Mammary epithelial cell (primary cell): ENCODE measurements at regions not wholly inside any gene's neighbourhood (a gene's known extent, or its start where the extent isn't known, plus 50 kb on each side); places are given as distances from the start of the nearest gene placed in this dataset.

Experiments used
- EZH2 ChIP-seq: IDR thresholded peaks from 2 replicates; pipeline ENCODE4 v1.6.1; 2012; ENCODE audit warnings: low read length, inconsistent platforms, borderline replicate concordance
- TF ChIP-seq, protein P1 (sequence below), 2 donors: IDR thresholded peaks in 1 of 2; conservative IDR thresholded peaks in 1 of 2; 2 replicates each; pipeline ENCODE4 v1.5.1; 2011 to 2012; ENCODE audit warnings: inconsistent platforms in 2 of 2, low read length in 2 of 2, mild to moderate bottlenecking in 2 of 2, control low read depth in 1 of 2, low read depth in 1 of 2; ENCODE audit not compliant: insufficient read depth in 1 of 2; ENCODE audit errors: extremely low read depth in 1 of 2

DNA sequence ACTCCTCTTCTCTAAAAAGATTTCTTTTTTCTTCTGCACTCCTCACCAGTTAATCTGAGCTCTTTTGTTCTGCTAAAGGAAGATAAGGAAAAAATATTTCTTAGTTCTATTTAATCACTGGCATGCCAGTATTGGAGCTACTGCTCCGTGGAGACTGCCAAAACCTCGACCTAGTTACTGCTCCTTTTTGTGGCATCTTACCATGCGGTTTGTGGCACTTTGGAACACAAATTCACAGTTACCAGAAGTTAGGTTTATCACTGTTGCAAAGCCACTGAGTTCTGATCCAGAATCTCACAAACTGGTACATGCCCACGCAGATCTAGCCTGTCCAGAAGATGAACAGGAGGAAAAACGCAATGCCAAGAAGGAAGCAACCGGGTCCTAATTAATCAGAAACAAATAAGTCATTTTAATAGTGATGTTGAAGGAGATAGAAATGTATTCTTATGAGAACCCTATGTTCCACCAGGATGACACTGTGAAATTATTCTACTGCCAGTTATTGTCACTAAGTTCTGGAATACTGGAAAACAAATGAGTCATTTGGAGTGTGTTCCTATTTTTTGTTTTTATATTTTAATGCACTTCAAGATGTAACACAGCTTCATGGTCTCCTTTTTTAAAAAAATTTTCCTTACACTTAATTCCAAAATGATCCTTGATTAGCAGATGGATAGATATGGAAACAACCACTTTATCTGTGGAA lies 106.7 kb upstream of the GK2 start:
- no peak for TF ChIP-seq EZH2
- TF ChIP-seq, protein P1, sequence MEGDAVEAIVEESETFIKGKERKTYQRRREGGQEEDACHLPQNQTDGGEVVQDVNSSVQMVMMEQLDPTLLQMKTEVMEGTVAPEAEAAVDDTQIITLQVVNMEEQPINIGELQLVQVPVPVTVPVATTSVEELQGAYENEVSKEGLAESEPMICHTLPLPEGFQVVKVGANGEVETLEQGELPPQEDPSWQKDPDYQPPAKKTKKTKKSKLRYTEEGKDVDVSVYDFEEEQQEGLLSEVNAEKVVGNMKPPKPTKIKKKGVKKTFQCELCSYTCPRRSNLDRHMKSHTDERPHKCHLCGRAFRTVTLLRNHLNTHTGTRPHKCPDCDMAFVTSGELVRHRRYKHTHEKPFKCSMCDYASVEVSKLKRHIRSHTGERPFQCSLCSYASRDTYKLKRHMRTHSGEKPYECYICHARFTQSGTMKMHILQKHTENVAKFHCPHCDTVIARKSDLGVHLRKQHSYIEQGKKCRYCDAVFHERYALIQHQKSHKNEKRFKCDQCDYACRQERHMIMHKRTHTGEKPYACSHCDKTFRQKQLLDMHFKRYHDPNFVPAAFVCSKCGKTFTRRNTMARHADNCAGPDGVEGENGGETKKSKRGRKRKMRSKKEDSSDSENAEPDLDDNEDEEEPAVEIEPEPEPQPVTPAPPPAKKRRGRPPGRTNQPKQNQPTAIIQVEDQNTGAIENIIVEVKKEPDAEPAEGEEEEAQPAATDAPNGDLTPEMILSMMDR (conservative IDR thresholded peaks at IDR 0.05 in 1 of 2, IDR thresholded peaks at IDR 0.05 in 1 of 2; ENCODE audit: extremely low read depth in 1 of 2, insufficient read depth in 1 of 2, low read depth in 1 of 2, low read length in 2 of 2) = no peak
